COLO829 (cell line): ENCODE measurements at regions not wholly inside any gene's neighbourhood (a gene's known extent, or its start where the extent isn't known, plus 50 kb on each side); places are given as distances from the start of the nearest gene placed in this dataset.
"Not testable (repeated sequence)": the region's sequence is repeated elsewhere in the genome, so short reads cannot be mapped to it uniquely, and the experiment has no call there.

Experiments used
- DNase-seq: peaks from one replicate; pipeline ENCODE4 v3.0.0; 2012; ENCODE audit warnings: low spot score

DNA sequence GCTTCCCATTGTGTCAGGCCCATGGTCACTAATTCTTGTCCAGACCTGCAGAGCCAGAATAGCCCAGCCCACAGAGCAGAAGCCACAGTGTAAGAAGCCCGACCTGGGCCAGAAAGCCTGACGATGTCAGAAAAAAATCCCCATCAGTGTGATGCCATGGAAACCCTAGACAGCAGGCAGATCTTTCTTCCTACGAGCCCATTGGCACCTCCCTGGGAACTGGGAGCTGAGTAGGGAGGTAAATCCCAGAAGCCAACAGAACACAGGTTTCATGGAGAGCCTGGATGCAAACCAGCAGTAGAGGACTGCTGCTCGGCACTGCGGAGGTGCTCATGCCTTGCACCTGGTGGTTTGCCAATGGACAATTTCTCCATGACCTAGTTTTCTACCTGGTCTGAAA lies 82.2 kb upstream of the SLC22A16 start:
- no peak for DNase-seq

DNA sequence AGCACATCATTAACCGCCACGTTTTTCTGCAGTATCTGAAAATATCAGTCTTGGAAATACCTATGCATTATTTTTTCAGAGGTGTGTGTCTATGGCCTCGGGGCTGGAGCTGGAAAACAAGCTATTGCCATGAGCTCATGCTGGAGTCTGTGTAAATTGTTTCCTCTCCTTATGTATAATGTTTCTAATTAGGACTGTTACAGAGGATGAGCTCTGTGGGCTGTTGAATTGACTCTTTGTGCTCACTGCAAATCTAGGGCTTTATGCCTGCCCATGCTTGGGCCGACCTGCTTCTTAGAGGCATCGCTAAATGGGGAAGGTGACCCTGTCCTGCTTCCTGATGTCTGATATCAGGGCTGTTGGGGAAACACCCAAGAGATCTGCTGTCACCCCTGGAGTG lies 80.8 kb upstream of the SLC22A16 start:
- DNase-seq: peak; percentile 64

DNA sequence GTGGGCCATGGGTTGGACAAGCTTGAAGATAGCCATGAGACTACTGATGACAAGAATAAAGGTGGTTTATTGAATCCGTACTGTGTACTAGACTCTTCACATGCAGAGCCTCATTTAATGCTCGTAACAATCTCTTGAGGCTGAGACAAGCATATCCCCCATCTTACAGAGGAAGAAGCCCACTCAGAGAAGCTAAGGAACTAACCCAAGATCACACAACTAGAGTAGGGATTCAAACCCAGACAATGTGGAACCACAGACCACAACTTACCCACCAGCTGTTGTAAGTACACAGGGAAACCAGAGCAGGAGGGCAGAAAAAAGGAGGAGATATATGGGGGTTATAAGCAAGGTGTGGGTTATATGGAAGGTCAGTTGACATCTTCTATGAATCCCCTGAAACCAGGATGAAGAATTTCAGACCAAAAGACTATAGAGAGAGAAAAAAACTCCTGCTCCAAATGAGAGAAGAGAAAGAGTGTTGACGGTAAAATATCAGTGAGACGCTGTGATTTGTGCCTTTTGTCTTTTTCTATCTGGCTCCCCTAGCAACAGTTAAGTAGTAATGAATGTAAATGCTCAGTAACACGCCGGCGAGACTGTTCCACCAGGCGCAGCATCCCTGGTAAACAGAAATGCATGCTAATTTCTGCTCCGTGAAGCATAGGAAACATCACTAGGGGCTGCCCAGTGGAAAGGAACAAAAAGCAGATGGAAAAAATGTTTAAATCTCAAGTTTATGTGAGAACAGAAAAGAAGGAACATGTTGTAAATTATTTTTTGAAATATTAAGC lies 80.1 kb upstream of the SLC22A16 start:
- no peak for DNase-seq

DNA sequence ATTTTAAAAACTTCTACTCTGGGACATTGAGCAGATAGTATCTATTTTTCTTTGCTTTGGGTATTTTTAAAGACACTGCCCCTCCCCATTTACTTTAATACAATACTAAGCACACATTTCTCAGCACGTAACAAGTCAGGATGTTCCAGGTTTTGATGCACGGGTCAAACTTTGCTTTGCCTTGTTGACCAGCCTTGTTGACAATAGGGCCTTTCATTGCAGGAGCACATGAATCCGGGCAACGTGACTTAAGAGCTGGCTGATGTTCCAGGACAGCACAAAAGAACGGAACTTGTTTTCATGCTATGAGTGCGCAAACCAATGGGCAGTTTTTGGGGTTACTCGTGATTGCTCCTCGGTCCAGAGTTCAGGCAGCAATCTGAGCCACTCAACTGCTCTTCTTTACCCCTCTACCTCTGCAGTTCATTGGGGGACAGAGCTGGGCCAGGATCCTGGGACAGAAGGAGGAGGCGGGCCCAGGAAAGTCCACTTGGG lies 78.6 kb upstream of the SLC22A16 start:
- peak; percentile 93 for DNase-seq

DNA sequence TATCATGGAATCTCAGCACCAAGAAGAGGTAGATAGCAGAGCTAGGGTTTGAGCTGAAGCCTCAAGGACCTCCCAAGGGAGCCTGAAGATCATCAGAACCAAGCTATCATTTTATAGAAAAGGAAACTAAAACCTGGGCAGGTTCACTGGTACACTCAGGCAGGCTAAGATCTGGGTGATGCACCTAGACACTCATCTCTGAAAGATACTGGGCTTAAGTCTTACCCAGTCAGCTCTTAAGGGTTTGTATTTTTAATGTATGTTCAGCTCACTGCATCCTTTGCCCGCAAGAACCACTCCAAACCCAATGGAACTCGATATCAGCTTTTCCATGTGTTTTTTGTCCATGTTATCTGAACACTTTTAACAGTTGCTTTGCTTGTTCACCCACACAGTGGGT lies 78.0 kb upstream of the SLC22A16 start:
- DNase-seq: no peak

DNA sequence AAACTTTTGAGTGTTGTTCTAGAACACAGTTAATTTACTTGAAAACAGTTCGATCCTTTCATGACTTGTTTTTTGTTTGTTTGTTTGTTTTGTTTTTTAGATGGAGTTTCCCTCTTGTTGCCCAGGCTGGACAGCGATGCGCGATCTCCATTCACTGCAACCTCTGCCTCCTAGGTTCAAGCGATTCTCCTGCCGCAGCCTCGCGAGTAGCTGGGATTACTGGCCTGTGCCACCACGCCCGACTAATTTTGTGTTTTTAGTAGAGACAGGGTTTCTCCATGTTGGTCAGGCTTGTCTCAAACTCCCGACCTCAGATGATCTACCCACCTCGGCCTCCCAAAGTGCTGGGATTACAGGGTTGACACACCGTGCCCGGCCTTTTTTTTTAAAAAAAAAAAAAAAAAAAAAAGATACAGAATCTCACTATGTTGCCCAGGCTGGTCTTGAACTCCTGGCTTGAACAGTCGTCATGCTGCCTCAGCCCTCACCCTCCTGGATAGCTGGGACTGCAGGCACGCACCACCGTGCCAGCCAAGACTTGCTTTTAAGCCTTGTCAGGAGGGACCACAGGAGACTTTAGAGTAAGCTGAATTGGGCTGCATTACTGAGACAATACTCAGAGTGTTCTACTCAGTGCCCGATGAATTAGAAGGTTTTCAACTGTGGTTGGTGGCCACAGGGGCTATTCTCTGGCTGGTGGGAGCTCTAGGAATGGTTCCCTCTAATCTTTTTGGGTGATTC lies 76.7 kb upstream of the SLC22A16 start:
- DNase-seq: no peak

DNA sequence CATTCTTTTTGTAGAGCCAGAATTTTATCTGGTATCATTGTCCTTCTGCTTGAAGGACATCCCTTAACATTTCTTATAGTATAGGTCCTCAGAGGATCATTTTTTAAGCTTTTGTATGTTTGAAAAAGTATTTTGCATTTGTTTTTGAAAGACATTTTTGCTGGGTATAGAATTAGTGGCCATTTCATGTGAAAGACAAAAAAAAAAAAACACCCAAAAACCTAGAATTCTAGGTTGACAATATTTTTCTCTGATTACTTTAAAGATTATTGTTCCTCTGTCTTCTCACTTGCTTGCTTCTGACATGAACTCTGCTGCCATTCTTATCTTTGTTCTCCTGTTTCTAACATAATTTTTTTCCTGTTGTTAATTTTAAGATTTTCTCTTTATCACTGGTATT lies 75.7 kb upstream of the SLC22A16 start:
- no peak for DNase-seq

DNA sequence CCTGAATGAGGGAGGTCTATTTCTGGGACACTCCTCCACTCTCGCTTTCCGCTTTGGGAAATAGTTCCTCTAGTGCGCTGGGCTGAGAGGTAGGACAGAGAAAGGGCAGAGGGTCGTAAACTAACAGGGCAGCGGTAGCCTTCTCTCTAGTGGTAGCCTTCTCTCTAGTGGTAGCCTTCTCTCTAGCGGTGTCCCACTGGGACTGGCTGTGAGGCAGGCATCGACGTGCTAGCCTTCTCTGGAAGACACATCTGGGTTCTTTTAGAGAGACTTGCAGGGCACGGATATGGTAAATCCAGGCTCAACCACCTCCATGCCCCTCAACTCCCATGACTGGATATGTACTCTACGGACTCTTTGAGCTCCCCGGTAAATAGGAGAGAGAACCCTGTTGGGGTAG lies 74.7 kb upstream of the SLC22A16 start:
- no peak for DNase-seq

DNA sequence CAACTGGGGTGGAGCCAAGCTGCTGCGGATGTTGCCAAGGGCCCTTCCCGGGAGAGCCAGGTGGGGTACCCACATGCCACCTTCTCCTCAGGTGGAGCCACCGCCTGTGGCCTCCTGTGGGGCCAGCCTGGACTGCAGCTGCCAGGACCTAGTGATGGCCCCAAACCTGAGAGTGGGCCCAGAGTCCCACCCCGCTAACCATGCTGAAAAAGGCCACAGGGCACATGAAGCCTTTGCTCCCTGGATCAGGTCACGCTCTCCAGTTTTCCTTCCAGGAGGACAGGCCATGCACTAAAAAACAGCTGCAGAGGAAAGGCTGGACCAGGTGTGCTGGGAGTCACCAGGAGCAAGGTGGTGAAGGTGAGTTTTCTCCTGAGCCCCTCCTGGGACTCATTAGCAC lies 73.9 kb upstream of the SLC22A16 start:
- no peak for DNase-seq

DNA sequence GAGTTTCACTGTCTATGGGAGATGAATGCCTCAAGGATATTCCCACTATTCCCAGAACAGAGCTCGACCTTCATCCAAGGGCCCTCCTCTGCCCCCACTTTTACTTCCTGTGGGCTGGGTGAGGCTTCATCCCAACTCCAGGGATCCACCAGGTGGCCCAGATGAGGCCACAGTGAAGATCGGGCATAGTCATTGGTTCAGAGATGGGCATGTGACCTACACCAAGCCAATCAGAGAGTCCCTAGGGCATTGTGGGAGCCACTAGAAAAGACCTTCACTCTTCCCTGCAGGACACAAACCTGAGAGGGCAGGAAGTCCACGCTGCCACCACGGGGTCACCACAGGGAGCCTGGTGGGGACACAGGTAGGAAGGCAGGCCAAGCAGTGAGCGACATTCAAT lies 72.9 kb upstream of the SLC22A16 start:
- DNase-seq: no peak

DNA sequence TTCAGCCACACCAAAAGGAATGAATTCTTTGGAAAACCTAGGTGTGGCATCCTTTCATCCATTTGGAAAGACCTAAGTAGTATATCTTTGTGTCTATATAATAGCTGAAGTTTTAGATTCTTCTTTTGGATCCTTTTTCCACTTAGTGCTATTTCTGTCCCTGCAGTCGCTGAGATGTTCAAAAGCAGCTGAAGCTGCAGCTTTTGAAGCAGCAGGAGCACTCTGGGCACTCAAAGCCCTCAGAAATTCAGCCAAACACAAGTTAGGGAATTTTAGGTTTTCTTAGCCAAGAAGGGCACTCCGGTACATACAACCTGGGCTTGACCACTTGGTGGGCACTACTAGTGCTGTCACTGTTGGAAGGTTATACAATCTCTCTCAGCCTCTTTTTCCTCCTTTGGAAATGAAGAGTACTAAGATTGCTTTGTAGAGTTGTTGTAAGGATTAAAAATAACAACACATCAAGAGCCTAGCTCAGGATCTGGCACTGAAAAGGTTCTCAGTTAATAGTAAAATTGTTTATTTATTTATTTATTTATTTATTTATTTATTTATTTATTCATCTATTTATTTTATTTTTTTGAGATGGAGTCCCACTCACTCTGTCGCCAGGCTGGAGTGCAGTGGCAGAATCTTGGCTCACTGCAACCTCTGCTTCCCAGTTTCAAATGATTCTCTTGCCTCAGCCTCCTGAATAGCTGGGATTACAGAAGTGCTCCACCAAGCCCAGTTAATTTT lies 71.9 kb upstream of the SLC22A16 start:
- no peak for DNase-seq

DNA sequence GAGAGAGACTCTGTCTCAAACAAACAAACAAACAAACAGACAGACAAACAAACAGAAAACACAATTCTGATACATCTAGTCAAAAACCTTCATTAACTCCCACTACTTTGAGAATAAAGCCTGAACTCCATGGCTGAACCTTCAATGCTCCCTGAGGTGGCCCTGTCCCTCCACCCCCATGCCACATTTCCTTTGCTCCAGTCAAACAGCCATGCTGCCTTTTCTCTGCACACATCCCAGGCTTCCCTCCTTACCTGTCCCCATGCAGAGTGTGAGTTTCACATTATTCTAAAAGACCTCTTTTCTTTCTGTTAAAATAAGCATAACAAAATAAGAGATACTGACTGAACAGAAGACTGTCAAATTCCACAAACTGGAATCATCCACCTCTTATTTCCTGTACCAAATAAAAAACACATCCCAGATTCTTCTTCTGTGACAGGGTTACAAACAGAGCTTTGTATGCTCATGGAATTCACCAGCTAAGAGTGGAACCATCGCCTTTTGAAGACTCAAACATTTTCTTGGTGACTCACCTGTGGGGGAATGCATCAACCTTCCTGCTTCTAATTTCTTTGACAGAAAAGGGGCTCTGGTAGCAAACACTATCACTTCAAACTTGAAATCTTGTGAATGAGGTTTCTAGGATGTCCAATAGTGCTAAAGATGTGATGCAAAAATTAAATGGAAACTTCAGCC lies 71.0 kb upstream of the SLC22A16 start:
- DNase-seq: peak; percentile 82

DNA sequence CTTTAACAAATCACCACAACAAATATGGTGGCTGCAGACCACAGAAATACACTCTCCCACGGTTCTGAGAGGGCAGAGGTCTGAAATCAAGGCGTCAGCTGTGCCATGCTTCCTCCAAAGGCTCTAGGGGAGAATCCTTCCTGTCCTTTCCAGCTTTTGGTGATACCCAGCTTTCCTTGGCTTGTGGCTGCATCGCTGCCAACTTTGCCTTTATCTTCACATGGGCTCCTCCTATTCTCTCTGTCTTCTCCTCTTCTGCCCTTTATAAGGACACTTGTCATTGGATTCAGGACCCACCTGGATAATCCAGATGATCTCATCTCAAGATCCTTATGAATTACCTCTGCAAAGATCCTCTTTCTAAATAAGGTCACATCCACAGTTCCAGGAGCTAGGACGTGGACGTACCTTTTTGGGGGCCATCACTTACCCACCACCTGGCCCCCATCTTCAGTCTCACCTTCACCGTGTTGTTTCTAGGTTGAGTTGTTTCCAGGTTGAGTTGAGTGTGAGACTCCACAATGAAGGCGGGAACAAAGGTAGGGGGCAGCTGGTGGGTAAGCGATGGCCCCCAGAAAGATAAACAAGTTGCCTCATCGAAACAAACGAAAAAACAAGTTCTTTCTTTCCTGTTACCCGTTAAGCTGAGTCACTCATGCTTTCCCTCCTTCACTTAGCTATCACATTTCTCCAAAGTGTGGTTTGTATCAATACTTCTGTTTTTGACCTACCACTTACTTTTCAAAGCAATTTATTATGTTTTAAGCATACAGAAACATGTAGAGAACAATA lies 68.9 kb upstream of the SLC22A16 start:
- no peak for DNase-seq

DNA sequence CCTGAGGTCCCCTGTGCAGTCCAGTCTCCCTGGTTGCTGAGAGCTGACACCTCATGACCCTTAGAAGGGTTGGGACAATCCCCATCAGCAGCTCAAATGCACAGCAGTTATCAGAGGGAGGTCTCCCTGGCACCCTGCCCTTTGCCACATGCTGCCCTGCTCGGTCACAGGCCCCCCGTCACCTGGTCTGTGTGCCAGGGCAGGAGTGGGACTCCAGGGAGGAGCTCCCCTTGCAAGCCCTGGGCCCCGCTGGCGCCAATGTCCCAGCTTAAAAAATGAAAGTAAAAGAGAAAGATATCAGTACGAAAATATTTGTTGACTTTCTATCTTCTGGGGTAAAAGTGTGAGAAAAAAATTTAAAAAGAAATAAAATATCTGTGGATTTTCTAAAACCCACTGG lies 68.1 kb upstream of the SLC22A16 start:
- no peak for DNase-seq

DNA sequence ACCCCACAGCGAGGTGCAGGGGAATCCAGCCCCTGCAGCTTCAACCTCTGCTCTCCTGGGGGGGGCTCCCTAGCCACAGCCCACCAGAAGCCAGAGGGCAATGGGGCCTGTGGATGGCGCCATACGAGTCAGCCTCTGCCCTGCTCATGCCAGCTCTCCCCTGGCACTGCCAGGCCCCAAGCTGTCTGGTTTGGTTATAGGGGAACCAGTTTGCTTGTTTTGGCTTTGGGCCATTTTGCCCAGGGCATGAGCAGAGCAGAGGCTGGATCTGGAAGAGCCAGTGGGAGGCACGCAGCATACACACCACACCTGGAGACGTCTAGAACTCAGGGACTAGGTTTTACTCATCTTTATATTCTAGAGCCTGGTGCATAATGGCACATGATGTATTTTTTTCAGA lies 66.7 kb upstream of the SLC22A16 start:
- DNase-seq: no peak

DNA sequence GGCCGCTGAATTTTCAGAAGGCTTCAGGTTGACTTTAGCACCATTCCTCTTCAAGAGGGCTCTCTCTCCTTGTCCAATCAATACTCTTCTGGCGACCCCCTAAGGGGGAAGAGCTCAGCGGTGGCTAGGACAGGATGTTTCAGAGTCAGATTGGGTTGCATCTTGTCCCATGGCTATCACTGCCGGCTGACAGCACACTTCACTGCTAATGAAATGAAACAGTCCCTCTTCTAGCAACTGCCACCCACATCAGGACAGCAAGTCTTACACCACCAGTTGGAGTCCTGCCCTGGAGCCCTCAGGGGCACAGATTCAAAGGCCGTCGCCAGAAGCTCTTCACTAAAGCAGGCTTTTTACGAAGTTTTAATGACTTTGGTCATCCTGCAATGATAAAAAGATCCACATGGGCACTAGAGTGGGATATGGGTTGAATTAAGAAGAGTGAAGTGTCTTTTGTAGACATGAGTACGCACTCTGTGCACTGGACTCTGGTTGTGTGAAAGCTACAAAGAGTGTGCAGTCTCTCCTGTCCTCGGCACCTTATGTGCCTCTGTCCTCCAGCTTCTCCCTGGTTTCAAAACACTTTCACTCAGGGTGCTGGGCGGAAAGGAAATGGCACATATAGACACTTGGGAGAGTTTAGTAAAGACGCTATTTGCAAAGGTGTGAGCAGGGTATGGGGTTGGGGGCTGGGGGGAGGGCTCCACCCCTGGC lies 66.1 kb upstream of the SLC22A16 start:
- DNase-seq: no peak

DNA sequence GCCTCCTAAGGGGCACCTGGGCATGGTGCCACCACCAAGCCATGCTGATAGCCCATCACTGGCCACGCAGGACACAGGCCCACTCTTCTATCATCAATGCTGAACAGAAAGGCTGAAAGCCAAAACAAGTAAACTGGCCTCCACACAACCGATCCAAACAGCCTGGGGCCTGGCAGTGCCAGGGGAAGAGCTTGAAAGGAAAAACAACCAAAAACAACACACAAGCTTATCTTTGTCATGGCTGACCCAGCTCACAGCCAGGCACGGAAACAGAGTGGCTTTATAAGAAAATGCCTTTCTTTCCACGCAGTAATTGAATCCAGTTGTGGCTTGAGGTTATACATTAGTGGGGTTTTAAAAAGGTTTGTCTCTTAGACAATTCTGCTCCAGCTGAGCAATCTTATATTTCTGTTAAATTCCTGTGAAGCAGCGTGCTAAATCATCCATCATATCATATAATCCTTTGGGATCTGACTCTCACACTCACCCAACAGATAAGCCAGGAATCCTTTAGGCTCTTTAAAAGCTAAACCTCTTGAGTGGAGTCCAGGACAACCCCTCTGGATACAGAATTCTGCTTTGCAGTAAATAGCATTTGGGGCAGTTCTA lies 65.4 kb upstream of the SLC22A16 start:
- DNase-seq: peak; percentile 56

DNA sequence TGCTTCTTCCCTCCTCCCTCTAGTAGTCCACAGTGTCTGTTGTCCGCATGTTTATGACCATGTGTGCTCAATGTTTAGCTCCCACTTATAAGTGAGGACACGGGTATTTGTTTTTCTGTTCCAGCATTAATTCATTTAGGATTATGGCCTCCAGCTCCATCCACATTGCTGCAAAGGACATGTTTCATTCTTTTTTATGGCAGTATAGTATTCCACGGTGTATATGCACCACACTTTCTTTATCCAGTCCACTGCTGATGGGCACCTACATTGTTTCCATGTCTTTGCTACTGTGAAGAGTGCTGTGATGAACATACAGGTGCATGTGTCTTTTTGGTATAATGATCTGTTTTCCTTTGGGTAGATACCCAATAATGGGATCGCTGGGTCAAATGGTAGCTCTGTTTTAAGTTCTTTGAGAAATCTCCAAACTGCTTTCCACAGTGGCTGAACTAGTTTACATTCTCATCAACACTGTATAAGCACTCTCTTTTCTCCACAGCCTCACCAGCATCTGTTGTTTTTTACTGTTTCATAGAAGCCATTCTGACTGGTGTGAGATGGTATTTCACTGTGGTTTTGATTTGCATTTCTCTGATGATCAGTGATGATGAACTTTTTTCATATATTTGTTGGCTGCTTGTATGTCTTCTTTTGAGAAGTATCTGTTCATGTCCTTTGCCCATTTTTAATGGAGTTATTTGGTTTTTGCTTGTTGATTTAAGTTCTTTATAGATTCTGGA lies 63.0 kb upstream of the SLC22A16 start:
- not testable (repeated sequence) for DNase-seq

DNA sequence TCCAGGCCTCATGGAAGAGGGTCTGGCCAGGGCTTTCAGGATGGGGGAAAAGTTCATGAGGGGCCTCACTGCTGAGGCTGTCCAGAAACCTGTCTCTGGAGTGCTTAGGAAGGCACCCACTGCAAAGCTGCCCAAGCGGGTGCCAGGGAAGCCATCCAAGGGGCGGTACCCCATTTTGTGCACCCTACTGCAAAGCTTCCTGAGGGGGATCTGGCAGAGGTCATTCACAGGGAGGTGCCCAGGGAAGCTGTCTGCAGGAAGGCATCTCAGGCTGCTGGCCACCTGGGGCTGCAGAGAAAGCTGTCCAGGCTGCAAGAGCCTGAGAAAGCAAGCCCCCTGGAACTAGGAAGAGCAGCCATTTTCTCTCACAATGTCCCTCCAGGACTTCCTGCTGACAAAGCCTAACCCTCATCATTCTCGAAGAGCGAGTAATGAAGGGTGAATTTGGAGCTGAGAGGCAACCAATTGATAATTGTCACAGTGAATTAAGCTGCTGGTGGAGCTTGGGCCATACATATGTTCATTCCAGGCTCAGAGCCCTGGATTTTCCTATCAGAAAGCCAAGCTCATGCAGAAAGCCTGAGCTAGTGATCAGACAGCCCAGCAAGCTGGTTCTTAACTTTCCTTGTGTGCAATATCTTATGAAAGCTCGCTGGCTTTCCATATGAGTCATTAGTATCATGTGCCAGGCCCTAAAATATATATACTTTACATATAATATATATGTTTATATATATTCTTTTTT lies 62.2 kb upstream of the SLC22A16 start:
- DNase-seq: no peak
